ENCODE measurements at regions not wholly inside any gene's neighbourhood (a gene's known extent, or its start where the extent isn't known, plus 50 kb on each side); places are given as distances from the start of the nearest gene placed in this dataset.

DNA sequence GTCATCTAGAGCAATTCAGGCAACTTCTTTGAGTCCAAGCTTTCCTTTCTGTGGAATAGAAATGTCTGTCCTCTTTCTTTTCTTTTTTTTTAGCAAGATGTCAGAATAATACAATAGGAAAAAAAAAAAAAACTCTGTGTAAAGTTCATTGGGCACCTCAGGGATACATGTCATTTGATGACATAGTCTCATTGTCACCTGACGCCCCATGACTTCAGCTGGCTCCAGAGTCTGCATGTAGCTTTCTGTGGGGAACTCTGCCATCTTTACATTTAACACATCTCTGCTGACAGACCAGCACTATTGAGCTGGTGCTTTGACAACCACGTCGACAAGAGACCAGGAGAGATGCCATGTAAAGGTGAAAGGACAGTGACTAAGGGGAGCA lies 172.5 kb upstream of the KLF7 start:
- no peak overlapping the region for H3K4me3 Mint-ChIP-seq
- H3K4me2 ChIP-seq: no peak overlapping the region
- H2AFZ ChIP-seq (replicated peaks): no peak overlapping the region
- H3K9me3 Mint-ChIP-seq: peaks cover 2% of the 10 kb centered on the region
- peaks cover 26% of the 10 kb centered on the region for H3K4me1 ChIP-seq
- no peaks in the 10 kb centered on the region for H3K36me3 ChIP-seq
- H3K79me2 ChIP-seq (ENCODE audit: low read depth): no peaks in the 10 kb centered on the region
- peaks cover 7% of the 10 kb centered on the region for H3F3A ChIP-seq (ENCODE audit: low read depth)
- H3K4me3 ChIP-seq: no peak overlapping the region
- H3K9me3 ChIP-seq (ENCODE audit: low read depth): no peaks in the 10 kb centered on the region
- H3K27ac Mint-ChIP-seq: peak overlapping the region; percentile 14
- H3K27me3 Mint-ChIP-seq (ENCODE audit: insufficient read depth, low read depth): peaks cover 2% of the 10 kb centered on the region
- no peak overlapping the region for H3K27ac ChIP-seq
- TF ChIP-seq EZH2phosphoT487 (IDR thresholded peaks at IDR 0.05): no peak
- no peak for TF ChIP-seq EZH2 (IDR thresholded peaks at IDR 0.05)
- no peak for TF ChIP-seq CTCF (IDR thresholded peaks at IDR 0.05)
- no peaks in the 10 kb centered on the region for H4K20me1 ChIP-seq (ENCODE audit: low read depth)
- H3K36me3 Mint-ChIP-seq: no peaks in the 10 kb centered on the region
- peaks cover 14% of the 10 kb centered on the region for H3K27me3 ChIP-seq
- DNase-seq (ENCODE audit: low spot score): no peak
- H3K9ac ChIP-seq: no peak overlapping the region
- peaks cover 59% of the 10 kb centered on the region for H3K4me1 Mint-ChIP-seq

GRCh38 chr2:207338610-207339009 lies 172.9 kb upstream of the KLF7 start:
- no peak for DNase-seq (ENCODE audit: low spot score)
- Histone ChIP-seq H3K4me2 (no peak overlapping the region), H3K27me3 (peaks cover 13% of the 10 kb centered on the region), H3F3A (ENCODE audit: low read depth) (peaks cover 7% of the 10 kb centered on the region), H2AFZ (replicated peaks) (no peak overlapping the region), H3K27ac (no peak overlapping the region), H3K79me2 (ENCODE audit: low read depth) (no peaks in the 10 kb centered on the region), H3K4me1 (peaks cover 26% of the 10 kb centered on the region), H3K36me3 (no peaks in the 10 kb centered on the region), H4K20me1 (ENCODE audit: low read depth) (no peaks in the 10 kb centered on the region), H3K9me3 (ENCODE audit: low read depth) (no peaks in the 10 kb centered on the region), H3K9ac (no peak overlapping the region), H3K4me3 (no peak overlapping the region)
- TF ChIP-seq CTCF (IDR thresholded peaks at IDR 0.05) (no peak), EZH2 (IDR thresholded peaks at IDR 0.05) (no peak)
- Mint-ChIP-seq H3K4me1 (peaks cover 57% of the 10 kb centered on the region), H3K27ac (peak overlapping the region; percentile 14), H3K36me3 (no peaks in the 10 kb centered on the region), H3K4me3 (no peak overlapping the region), H3K27me3 (ENCODE audit: insufficient read depth, low read depth) (peaks cover 2% of the 10 kb centered on the region), H3K9me3 (peaks cover 1% of the 10 kb centered on the region)

DNA sequence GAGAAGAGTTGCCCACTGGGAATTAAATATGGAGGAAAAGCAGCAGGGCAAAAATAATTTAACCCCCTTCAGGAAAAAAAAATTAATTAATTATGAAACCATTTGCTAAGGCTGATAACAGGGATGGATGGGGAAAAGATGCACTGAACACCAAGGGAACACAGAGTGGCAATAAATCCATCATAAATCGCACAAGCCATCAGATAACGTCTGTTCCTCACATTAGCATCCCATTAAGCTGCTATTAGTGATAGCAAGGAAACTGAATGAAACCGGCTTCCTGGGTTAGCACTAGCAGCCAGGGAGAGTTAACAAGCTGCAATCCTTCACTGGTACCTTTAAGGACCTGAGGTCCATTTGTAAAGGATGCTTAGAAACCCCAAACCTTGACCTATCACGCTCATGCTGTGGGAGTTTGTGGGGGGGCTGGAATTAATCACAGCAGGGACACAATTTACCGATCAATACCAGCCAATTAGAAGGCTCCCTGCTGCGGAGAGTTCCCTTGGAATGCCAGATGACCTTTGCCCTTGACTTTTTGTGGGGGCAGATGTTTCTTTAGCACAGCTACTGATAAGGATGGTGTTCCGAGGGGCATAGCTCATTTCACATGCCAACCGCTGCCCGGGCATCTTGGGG lies 175.5 kb upstream of the KLF7 start:
- Histone ChIP-seq H2AFZ (replicated peaks) (no peak overlapping the region), H3K27me3 (no peaks in the 10 kb centered on the region), H3K36me3 (no peaks in the 10 kb centered on the region), H3K4me1 (peaks cover 11% of the 10 kb centered on the region), H3K79me2 (ENCODE audit: low read depth) (no peaks in the 10 kb centered on the region), H3K9ac (no peak overlapping the region), H3K9me3 (ENCODE audit: low read depth) (no peaks in the 10 kb centered on the region), H3K4me3 (no peak overlapping the region), H4K20me1 (ENCODE audit: low read depth) (no peaks in the 10 kb centered on the region), H3F3A (ENCODE audit: low read depth) (no peaks in the 10 kb centered on the region), H3K4me2 (peak overlapping the region; percentile 18), H3K27ac (no peak overlapping the region)
- TF ChIP-seq EZH2 (IDR thresholded peaks at IDR 0.05) (no peak), CTCF (IDR thresholded peaks at IDR 0.05) (no peak), EZH2phosphoT487 (IDR thresholded peaks at IDR 0.05) (no peak)
- peaks cover 9% of the 10 kb centered on the region for H3K9me3 Mint-ChIP-seq
- H3K4me3 Mint-ChIP-seq: no peak overlapping the region
- H3K36me3 Mint-ChIP-seq: no peaks in the 10 kb centered on the region
- DNase-seq (ENCODE audit: low spot score): peak; percentile 34
- peaks cover 35% of the 10 kb centered on the region for H3K4me1 Mint-ChIP-seq
- H3K27ac Mint-ChIP-seq: no peak overlapping the region
- peaks cover 2% of the 10 kb centered on the region for H3K27me3 Mint-ChIP-seq (ENCODE audit: insufficient read depth, low read depth)

All from neural progenitor cell (in vitro differentiated cells).